Fibroblast of pulmonary artery (primary cell): ENCODE measurements at regions not wholly inside any gene's neighbourhood (a gene's known extent, or its start where the extent isn't known, plus 50 kb on each side); places are given as distances from the start of the nearest gene placed in this dataset.

Experiments used
- DNase-seq: peaks from one replicate; pipeline ENCODE4 v3.0.0-alpha.2; 2010; ENCODE audit warnings: low read depth
- H3K4me3 ChIP-seq: replicated peaks from 2 replicates; pipeline ENCODE4 v1.5.1; 2011; ENCODE audit warnings: low read depth, mild to moderate bottlenecking, control low read depth, low read length, moderate library complexity
- CTCF ChIP-seq: IDR thresholded peaks from 2 replicates; pipeline ENCODE4 v1.5.1; 2011; ENCODE audit warnings: mild to moderate bottlenecking, control low read depth, low read length, inconsistent platforms; ENCODE audit errors: missing control alignments

DNA sequence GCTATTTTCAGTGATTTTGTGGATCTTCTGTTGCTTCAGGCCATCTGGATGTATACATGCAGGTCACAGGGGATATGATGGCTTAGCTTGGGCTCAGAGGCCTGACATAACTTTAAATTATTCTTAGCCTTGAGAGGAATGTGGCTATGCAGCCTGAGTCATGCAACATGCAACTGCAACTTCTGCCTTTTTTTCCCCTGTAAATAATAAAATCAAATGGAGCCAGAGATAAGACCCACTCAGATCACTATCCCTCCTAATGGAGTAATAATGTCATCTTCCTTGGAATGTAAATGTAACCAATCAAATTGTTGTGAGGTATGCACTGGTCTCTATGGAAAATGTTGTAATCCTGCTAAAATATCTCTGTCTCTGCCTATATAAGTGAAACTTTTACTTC, 54.9 kb downstream of the MAGEB17 start:
- no peak for TF ChIP-seq CTCF
- DNase-seq = peak; percentile 12
- no peak overlapping the region for H3K4me3 ChIP-seq

DNA sequence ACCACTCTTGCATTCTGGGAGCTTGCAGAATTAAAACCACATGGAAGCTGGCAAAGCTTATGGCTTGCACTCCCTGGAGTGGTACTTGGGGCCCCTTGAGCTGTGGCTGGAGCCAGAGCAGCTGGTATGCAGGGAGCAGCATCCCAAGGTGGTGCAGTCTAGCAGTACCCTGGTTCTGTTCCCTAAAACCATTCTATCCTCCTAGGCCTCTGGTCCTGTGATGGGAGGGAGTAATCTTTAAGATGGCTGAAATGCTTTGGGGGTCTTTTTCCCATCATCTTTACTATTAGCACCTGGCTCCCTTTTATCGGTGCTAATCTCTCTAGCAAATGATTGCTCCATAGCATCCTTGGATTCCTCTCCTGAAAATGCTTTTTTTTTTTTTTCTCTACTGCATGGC, 56.1 kb downstream of the MAGEB17 start:
- H3K4me3 ChIP-seq = no peak overlapping the region
- no peak for TF ChIP-seq CTCF

GRCh38 chrX:16239211-16239610, 71.9 kb downstream of the MAGEB17 start:
- TF ChIP-seq CTCF = no peak
- DNase-seq = peak; percentile 49
- H3K4me3 ChIP-seq = no peak overlapping the region

More for the DNA sequence above, 56.1 kb downstream of the MAGEB17 start:
- no peak for DNase-seq

- TF ChIP-seq CTCF = no peak
- no peak overlapping the region for H3K4me3 ChIP-seq
- no peak for DNase-seq
These were observed 73.1 kb downstream of the MAGEB17 start for GRCh38 chrX:16240231-16240905.

- DNase-seq = no peak
- no peak overlapping the region for H3K4me3 ChIP-seq
These were observed 73.7 kb downstream of the MAGEB17 start for GRCh38 chrX:16240968-16241367.

GRCh38 chrX:16250296-16250695, 83.0 kb downstream of the MAGEB17 start:
- no peak for TF ChIP-seq CTCF
- peak; percentile 3 for DNase-seq
- no peak overlapping the region for H3K4me3 ChIP-seq

More at GRCh38 chrX:16240968-16241367, 73.7 kb downstream of the MAGEB17 start:
- no peak for TF ChIP-seq CTCF

- TF ChIP-seq CTCF = no peak
These were observed 84.5 kb downstream of the MAGEB17 start for GRCh38 chrX:16251782-16252181.

More at GRCh38 chrX:16251782-16252181, 84.5 kb downstream of the MAGEB17 start:
- DNase-seq = no peak
- no peak overlapping the region for H3K4me3 ChIP-seq
